Natural killer cell (primary cell): ENCODE measurements at regions not wholly inside any gene's neighbourhood (a gene's known extent, or its start where the extent isn't known, plus 50 kb on each side); places are given as distances from the start of the nearest gene placed in this dataset.

Source experiments
- ATAC-seq, 3 donors: fragments of 150-1000 bp in 2 of 3; fragments of 200-7000 bp in 1 of 3; cut with Tn5 transposase; 1 replicate in 1 of 3; 2 replicates in 2 of 3; pipeline ENCODE4 v1.10.0; 2021; ENCODE audit warnings: mild to moderate bottlenecking in 2 of 3, moderate library complexity in 2 of 3
- DNase-seq, 2 donors: peaks; one replicate each; pipeline versions ENCODE4 v3.0.0 to v3.0.0-alpha.2; 2013 to 2021; ENCODE audit warnings: mixed read lengths in 1 of 2
- H3K27ac ChIP-seq: one replicate; pipeline ENCODE4 v1.5.1; 2013; ENCODE audit warnings: mild to moderate bottlenecking, low read length
- H3K27me3 ChIP-seq: one replicate; pipeline ENCODE4 v1.6.1; 2013; ENCODE audit warnings: low read length; ENCODE audit not compliant: control insufficient read depth, insufficient read depth
- H3K36me3 ChIP-seq: one replicate; pipeline ENCODE4 v1.6.1; 2013; ENCODE audit warnings: low read length; ENCODE audit not compliant: control insufficient read depth, insufficient read depth
- H3K4me1 ChIP-seq: one replicate; pipeline ENCODE4 v1.6.1; 2013; ENCODE audit warnings: low read length; ENCODE audit not compliant: control insufficient read depth, insufficient read depth
- H3K4me3 ChIP-seq: one replicate; pipeline ENCODE4 v1.5.1; 2013; ENCODE audit warnings: low read length
- H3K9me3 ChIP-seq: one replicate; pipeline ENCODE4 v1.6.1; 2013; ENCODE audit warnings: low read length; ENCODE audit not compliant: control insufficient read depth, insufficient read depth
- H3K27ac Mint-ChIP-seq, 2 donors: one replicate each; pipeline ENCODE4 v1.8.0; 2022; ENCODE audit warnings: mild to moderate bottlenecking in 2 of 2, mixed read lengths in 2 of 2, moderate library complexity in 1 of 2
- H3K27me3 Mint-ChIP-seq, 2 donors: one replicate each; pipeline ENCODE4 v1.8.0; 2022; ENCODE audit warnings: low read depth in 2 of 2, mixed read lengths in 2 of 2
- H3K36me3 Mint-ChIP-seq: one replicate; pipeline ENCODE4 v1.8.0; 2022; ENCODE audit warnings: mixed read lengths
- H3K4me1 Mint-ChIP-seq, 2 donors: one replicate each; pipeline ENCODE4 v1.8.0; 2022; ENCODE audit warnings: mixed read lengths in 2 of 2
- H3K4me3 Mint-ChIP-seq: one replicate; pipeline ENCODE4 v1.8.0; 2022; ENCODE audit warnings: mild to moderate bottlenecking, moderate library complexity, mixed read lengths
- H3K9me3 Mint-ChIP-seq, 2 donors: one replicate each; pipeline ENCODE4 v1.8.0; 2022; ENCODE audit warnings: mixed read lengths in 2 of 2
- WGBS: methylation state at CpG from one replicate; pipeline ENCODE4 v1.1.7; 2013; ENCODE audit warnings: missing lambda C conversion rate; ENCODE audit not compliant: insufficient coverage; 5-methylcytosine and 5-hydroxymethylcytosine counted together
- intact Hi-C: fragments of 100-400 bp; cut with micrococcal nuclease; formaldehyde crosslinking; loops from one replicate; pipeline ENCODE4 v1.14.2; 2022
- TF ChIP-seq, protein P1 (sequence below): fragments of 200-600 bp; IDR thresholded peaks from one replicate; pipeline ENCODE4 v1.8.0; 2022; ENCODE audit warnings: antibody characterized with exemption

DNA sequence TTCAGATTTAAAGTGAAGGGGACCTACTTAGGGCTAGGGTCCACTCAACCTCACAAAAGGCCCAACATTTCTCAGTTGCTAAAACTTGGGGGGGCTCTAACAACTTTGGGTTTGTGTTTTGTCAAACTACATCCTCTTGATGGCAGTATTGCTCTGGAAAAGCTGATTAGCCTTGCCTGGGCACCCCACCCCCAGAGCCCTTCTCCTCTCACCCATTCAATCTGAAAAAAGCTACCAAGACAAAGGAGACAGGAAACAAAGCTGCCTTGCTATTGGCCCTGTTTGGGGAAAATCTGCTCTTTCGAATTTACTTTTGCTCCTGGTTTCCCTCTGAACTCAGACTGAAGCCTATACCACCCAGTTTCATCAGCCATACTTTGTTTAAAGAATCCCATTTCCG is 195.2 kb upstream of the STK26 start:
- intact Hi-C loops = no loop called here
- DNase-seq (peak in 1 of 2 donors; percentile 68), ATAC-seq (peak in 2 of 3 donors; percentile 50 to 63)
- Histone ChIP-seq H3K4me3 (no peak overlapping the region), H3K4me1 (peaks cover 22% of the 10 kb centered on the region), H3K27me3 (no peaks in the 10 kb centered on the region), H3K27ac (no peak overlapping the region), H3K36me3 (no peaks in the 10 kb centered on the region), H3K9me3 (no peaks in the 10 kb centered on the region)
- Mint-ChIP-seq H3K9me3 (no peaks in the 10 kb centered on the region), H3K27me3 (no peaks in the 10 kb centered on the region), H3K4me1 (peaks cover 22 to 30% of the 10 kb centered on the region in 2 donors), H3K27ac (peak overlapping the region in 1 of 2 donors; percentile 19), H3K4me3 (no peak overlapping the region), H3K36me3 (no peaks in the 10 kb centered on the region)
- WGBS = 0% methylated on average over 1 of the region's 2 CpGs
- TF ChIP-seq, protein P1, sequence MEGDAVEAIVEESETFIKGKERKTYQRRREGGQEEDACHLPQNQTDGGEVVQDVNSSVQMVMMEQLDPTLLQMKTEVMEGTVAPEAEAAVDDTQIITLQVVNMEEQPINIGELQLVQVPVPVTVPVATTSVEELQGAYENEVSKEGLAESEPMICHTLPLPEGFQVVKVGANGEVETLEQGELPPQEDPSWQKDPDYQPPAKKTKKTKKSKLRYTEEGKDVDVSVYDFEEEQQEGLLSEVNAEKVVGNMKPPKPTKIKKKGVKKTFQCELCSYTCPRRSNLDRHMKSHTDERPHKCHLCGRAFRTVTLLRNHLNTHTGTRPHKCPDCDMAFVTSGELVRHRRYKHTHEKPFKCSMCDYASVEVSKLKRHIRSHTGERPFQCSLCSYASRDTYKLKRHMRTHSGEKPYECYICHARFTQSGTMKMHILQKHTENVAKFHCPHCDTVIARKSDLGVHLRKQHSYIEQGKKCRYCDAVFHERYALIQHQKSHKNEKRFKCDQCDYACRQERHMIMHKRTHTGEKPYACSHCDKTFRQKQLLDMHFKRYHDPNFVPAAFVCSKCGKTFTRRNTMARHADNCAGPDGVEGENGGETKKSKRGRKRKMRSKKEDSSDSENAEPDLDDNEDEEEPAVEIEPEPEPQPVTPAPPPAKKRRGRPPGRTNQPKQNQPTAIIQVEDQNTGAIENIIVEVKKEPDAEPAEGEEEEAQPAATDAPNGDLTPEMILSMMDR = no peak

DNA sequence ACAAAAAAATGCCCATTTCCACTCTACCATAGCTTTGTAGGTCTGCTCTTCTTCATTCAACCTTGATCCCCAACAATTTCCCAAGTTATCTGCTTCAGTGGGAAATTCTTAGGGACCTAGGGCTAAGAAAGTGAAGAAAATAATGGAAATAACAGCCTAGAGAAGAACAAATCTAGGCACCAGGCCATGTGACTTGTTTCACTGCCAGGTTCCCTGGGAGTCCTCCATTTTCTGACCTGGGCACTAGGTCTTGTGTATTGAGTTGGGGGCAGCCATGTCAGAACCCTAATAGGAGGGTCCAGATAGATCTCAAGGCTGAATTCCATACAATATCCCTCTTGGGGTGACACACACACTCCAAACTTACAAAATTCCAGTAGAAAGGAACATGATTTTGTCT is 194.6 kb upstream of the STK26 start:
- Histone ChIP-seq H3K36me3 (no peaks in the 10 kb centered on the region), H3K27ac (no peak overlapping the region), H3K9me3 (no peaks in the 10 kb centered on the region), H3K4me1 (peaks cover 22% of the 10 kb centered on the region), H3K27me3 (no peaks in the 10 kb centered on the region), H3K4me3 (no peak overlapping the region)
- TF ChIP-seq, protein P1 = no peak
- Mint-ChIP-seq H3K4me3 (no peak overlapping the region), H3K9me3 (no peaks in the 10 kb centered on the region), H3K4me1 (peaks cover 22 to 30% of the 10 kb centered on the region in 2 donors), H3K27ac (peak overlapping the region in 1 of 2 donors; percentile 19), H3K27me3 (no peaks in the 10 kb centered on the region), H3K36me3 (no peaks in the 10 kb centered on the region)
- no peak for ATAC-seq
- intact Hi-C loops = no loop called here
- no peak for DNase-seq

DNA sequence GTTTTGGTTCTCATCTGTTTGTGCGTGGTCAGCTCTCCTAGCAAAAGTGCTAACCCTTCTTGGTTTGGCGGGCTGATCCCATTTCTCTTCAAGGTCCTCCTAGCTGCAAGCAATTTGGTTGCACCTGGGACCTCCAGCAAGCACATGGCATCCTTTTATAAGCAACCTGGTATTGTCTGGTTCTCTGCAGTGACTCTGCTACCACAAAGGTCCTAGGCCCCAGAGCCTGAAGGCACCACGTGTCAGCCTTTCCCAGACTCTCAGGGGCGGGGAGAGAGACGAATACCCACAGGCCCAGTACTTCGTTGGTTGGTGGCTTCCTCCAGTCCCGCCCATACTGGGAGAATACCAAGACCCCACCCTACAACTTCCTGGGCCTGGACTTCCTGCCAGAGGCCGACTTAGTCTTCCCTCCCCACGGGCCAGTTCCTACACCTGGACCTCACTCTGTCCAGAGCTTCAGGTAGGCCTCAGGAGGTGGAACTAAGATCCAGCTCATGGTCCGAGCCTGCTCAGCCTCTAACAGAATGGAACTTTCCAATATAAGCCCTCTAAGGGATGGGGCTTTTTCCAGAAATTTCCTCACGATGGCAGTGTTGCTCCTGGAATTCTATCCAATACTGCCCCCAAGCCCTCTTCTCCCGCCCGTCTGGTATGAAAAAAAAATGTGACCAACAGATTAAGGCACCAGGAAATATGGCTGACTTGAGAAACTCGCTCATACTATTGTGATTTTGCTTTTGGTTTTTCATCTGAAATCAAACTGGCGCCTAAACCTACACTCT is 192.5 kb upstream of the STK26 start:
- Histone ChIP-seq H3K27me3 (no peaks in the 10 kb centered on the region), H3K9me3 (no peaks in the 10 kb centered on the region), H3K36me3 (no peaks in the 10 kb centered on the region), H3K4me1 (peaks cover 22% of the 10 kb centered on the region), H3K27ac (peak overlapping the region; percentile 84), H3K4me3 (peak overlapping the region; percentile 18)
- peaks cover 22 to 30% of the 10 kb centered on the region in 2 donors for H3K4me1 Mint-ChIP-seq
- TF ChIP-seq, protein P1 = peak; percentile 22
- intact Hi-C loops = no loop called here
- no peaks in the 10 kb centered on the region for H3K9me3 Mint-ChIP-seq
- ATAC-seq = peak; percentile 77 to 83 (median 77)
- H3K27me3 Mint-ChIP-seq = no peaks in the 10 kb centered on the region
- peak; percentile 41 to 77 for DNase-seq
- peak overlapping the region; percentile 84 to 88 for H3K27ac Mint-ChIP-seq
- WGBS = 10% methylated on average over 15 of the region's 15 CpGs
- H3K36me3 Mint-ChIP-seq = no peaks in the 10 kb centered on the region
- peak overlapping the region; percentile 76 for H3K4me3 Mint-ChIP-seq

DNA sequence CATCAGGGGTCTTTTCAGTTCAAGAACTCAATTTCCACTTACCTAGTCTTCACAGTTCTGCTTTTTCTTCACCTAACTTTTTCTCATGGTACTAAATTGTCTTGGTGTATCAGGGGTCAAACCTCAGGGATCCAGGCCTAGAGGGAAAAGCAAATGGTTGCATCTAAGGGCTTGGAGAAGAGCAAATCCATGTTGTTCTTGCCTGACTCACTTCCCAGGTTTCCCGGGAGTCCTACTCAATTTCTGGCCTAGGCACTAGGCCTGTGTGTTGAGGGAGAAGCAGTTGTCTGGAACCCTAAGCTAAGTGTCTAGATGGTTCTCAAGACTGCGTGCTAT is 191.9 kb upstream of the STK26 start:
- Histone ChIP-seq H3K4me3 (no peak overlapping the region), H3K27me3 (no peaks in the 10 kb centered on the region), H3K27ac (peak overlapping the region; percentile 84), H3K4me1 (peaks cover 22% of the 10 kb centered on the region), H3K9me3 (no peaks in the 10 kb centered on the region), H3K36me3 (no peaks in the 10 kb centered on the region)
- H3K4me3 Mint-ChIP-seq = peak overlapping the region; percentile 76
- TF ChIP-seq, protein P1 = no peak
- no peak for DNase-seq
- no peaks in the 10 kb centered on the region for H3K36me3 Mint-ChIP-seq
- peak overlapping the region; percentile 84 to 88 for H3K27ac Mint-ChIP-seq
- peak in 1 of 3 donors; percentile 8 for ATAC-seq
- no peaks in the 10 kb centered on the region for H3K9me3 Mint-ChIP-seq
- intact Hi-C loops = no loop called here
- WGBS = 56% methylated on average over 2 of the region's 2 CpGs
- no peaks in the 10 kb centered on the region for H3K27me3 Mint-ChIP-seq
- peaks cover 22 to 30% of the 10 kb centered on the region in 2 donors for H3K4me1 Mint-ChIP-seq
